NOMO-1 treated with DMSO at 0.1 percent for 48 hours (cell line): ENCODE measurements at regions not wholly inside any gene's neighbourhood (a gene's known extent, or its start where the extent isn't known, plus 50 kb on each side); places are given as distances from the start of the nearest gene placed in this dataset.

Source experiments
- DNase-seq: peaks from one replicate; lab custom pipeline; 2025; ENCODE audit not compliant: unreplicated experiment; lab: John Stamatoyannopoulos, UW

DNA sequence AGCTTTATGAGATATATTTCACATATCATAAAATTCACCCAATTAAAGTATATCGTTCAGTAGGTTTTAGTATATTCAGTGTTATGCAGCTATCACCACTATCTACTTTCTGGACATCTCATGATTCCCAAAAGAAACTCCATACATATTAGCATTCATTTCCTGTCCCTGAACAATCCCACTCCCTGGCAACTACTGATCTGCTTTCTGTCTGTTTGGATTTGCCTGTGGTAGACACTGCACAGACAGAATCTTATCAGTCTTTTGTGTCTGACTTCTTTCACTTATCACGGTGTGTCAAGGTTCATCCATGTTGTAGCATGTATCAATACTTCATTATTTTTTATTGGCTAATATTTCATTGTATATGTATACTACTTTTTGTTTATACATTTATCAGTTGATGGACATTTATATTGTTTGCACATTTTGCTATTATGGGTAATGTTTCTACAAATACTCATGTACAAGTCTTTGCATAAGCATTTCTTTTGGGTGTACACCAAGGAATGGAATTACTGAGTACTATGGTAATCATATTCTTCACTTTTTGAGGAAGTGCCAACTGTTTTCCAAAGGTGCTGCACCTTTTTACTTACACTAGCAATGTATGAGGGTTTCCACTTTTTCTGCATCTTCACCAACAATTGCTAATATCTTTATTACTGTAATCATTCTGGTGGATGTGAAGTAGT lies 373.9 kb downstream of the AASDHPPT start:
- DNase-seq = no peak

GRCh38 chr11:106456647-106457046 lies 379.2 kb downstream of the AASDHPPT start:
- DNase-seq = no peak

DNA sequence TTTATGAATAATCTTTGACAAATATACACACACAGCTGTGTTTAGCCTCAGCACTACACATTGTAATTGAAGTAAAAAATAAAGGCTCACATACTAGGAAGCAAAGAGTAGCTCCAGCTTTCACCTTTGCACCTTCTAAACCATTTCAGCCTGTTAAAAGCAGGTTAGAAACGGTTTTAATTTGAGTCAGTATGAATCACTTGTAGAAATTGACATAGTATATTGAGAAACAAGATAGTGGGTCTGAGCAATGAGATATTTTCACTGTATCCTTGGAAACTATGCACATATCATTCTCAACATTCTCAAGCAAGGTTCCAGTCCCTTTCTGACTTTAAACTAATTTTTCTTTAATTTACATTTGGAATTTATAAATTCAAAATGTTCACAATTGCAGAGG lies 380.3 kb downstream of the AASDHPPT start:
- DNase-seq = no peak

GRCh38 chr11:106459135-106459534 lies 381.7 kb downstream of the AASDHPPT start:
- no peak for DNase-seq

GRCh38 chr11:106461148-106461691 lies 383.8 kb downstream of the AASDHPPT start:
- no peak for DNase-seq

GRCh38 chr11:106461839-106462545 lies 384.5 kb downstream of the AASDHPPT start:
- no peak for DNase-seq

DNA sequence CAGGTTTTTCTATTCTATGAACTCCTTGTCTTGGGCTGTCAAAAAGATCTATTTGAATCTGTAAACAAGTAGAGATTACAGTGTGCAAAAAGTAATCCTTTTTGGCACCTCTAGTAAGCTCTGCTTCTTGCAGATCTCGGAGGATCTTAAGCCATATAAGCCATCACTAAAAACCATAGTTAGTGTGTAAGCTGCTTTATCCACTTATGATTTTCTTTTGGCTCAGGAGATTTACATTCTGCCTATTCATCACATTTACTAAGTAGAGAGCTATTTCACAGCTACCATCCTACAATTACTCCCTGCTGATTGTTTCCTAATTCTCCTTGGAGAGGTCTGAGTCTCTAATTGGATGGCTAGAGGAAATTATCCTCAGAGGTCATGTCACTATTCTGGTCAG lies 385.7 kb downstream of the AASDHPPT start:
- DNase-seq = no peak

GRCh38 chr11:106463796-106464201 lies 386.3 kb downstream of the AASDHPPT start:
- DNase-seq = no peak

DNA sequence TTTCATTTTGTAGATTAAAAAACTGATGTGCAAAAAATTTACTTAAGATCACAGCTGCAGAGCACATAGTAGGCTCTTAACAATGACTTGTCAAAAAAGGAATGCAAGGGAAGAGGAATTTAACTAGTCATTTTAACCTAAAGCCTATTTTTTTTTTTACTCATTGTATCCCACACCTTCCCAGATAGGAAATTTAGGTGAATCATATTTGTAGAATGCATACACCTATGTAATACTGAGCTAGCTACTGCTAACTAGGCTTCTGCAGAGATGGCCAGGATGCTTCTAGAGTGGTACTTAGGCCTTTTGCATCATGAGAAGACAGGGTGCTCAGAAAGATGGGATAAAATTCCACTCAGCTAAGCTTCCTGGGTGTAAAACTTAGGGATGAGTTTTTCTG lies 387.3 kb downstream of the AASDHPPT start:
- DNase-seq = no peak

- DNase-seq = no peak
These were observed 389.1 kb downstream of the AASDHPPT start for GRCh38 chr11:106466521-106467080.

- DNase-seq = no peak
These were observed 390.0 kb downstream of the AASDHPPT start for GRCh38 chr11:106467501-106467900.

- no peak for DNase-seq
These were observed 390.6 kb downstream of the AASDHPPT start for GRCh38 chr11:106468086-106468485.

DNA sequence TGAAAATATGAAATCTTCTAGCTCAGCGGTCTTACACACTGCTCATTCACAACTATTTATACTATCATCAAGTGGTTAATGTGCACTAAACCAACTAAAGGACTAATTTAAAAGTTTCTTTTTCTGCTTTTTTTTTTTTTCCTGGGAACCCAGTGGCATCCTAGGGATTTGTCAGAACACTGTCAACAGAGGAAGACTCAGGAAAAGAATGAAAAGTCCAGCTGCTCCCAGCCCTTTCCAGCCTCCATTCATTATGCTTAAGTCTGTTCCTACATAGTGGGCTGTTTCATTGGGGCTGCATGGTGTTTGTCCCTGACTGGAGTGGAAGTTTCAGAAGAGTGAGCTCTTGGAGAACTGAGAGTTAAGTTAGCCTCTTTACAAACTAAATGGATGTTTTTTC lies 391.1 kb downstream of the AASDHPPT start:
- no peak for DNase-seq

- DNase-seq = no peak
These were observed 392.8 kb downstream of the AASDHPPT start for GRCh38 chr11:106470230-106470629.

DNA sequence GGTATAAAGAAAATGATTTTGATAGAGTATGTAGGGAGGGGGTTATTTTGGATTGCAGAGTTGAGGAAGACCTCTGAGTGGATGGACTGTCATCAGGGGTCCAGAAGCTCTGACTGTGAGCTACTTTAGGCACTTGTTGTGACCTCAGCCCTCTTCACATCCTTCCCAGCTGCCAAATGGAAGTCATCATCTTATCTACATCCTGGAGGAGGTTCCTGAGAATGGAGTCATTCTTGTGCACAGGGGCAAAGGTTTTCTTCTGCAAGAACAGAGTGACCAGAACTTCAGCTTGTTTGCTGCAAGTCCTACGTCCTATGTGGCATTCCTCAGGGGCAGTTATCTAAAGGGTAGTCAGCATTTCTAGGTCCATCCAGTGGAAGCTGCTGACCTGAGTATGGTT lies 393.8 kb downstream of the AASDHPPT start:
- DNase-seq = no peak

- DNase-seq = no peak
These were observed 395.7 kb downstream of the AASDHPPT start for GRCh38 chr11:106473089-106473722.

DNA sequence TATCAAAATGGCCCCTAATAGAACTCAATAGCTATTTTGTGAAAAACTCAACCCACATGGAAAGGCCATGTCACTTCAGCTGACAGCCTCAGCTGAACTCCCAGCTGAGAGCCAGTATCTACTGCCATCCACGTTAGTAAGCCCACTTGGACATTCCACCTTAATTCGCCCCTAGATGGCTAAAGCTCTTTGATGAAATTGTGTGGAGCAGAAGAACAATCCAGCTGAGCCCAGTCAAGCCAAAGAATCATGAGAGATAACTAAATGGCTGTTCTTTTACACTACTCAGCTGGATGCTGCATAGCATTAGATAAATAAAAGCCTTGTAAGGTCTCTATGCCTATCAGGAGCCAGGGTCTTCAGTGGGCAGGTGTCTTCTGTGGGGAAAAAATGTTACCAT lies 396.8 kb downstream of the AASDHPPT start:
- no peak for DNase-seq

DNA sequence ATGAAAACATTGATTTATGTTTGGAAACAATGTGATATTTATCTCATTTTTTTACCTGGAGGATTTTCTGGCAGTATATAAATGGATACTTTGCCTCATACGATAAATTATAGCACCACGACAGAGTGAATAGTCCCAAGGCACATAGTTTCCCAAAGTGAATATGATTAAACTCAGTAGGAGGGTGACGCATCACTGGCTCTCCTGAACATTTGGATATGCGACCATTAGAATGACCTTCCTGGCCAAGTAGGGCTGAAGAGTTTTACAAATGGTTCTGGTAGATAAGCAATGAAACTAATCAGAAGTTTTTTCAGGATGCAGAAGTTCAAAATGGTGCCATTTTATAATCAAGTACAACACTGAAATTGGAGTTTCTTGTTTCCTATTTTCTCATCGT lies 397.7 kb downstream of the AASDHPPT start:
- DNase-seq = no peak

DNA sequence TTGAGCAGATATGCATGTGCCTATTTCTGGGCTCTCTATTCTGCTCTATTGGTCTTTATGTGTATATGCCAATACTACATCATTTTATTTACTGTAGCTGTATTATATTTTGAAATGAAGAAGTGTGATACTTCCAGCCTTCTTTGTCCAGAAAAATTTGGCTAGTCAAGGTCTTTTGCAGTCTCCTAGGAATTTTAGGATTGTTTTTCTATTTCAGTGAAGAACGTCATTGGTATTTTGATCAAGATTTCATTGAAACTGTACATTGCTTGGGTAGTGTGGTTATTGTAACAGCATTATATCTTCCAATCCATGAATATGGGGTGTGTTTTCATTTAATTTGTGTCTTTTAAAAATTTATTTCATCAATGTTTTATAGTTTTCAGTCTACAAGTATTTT lies 400.3 kb downstream of the AASDHPPT start:
- no peak for DNase-seq

DNA sequence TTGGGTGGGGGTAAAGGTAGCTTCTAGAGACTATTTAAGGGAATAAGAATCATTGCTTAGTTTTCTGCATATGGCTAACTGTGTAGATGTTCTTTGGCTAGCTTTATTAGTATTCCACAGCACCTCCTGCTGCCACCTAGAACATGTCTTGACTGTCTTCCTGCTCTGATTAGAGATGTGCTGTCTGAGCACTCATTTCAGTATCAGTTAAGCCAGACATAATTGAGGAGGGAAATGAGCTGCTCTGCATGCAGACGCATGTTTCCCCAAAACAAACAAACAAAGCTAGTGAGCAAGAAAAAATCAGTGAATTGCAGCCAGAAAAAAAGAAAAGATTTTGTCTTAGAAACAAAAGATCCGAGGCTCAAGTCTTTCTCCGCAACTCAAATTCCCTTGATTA lies 402.2 kb downstream of the AASDHPPT start:
- DNase-seq = no peak

DNA sequence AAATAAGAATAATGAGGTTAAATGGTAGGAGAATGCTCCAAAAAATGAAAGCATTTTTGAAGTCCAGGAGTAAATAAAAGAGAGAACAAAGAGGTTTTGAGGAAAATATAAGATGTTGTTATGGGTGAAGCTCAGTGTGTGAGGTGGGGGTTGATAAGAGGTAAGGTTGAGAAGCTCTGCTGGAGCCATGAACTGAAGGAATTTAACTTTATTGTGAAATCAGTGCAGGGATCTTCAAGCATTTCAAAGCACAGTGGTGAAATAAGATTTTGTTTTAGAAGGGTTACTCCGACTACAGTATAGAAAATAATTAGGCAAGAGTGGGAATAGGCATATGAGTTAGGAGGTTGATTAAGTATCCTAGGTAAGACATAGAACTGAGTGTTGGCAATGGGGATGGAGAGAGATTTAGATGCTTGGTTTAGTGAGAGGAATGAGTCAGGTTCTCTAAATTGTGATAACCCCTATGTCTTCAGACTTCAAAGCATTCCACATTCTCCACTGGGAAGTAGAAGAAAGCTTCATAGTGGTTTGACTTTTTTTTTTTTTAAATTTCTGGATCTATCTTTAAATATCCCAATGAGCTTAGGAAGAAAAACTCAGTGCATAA lies 403.2 kb downstream of the AASDHPPT start:
- DNase-seq = no peak
